NCI-H1092 treated with DMSO at 0.1 percent for 48 hours (cell line): ENCODE measurements at regions not wholly inside any gene's neighbourhood (a gene's known extent, or its start where the extent isn't known, plus 50 kb on each side); places are given as distances from the start of the nearest gene placed in this dataset.

Experiments used
- DNase-seq: peaks from one replicate; lab custom pipeline; 2025; lab: John Stamatoyannopoulos, UW

DNA sequence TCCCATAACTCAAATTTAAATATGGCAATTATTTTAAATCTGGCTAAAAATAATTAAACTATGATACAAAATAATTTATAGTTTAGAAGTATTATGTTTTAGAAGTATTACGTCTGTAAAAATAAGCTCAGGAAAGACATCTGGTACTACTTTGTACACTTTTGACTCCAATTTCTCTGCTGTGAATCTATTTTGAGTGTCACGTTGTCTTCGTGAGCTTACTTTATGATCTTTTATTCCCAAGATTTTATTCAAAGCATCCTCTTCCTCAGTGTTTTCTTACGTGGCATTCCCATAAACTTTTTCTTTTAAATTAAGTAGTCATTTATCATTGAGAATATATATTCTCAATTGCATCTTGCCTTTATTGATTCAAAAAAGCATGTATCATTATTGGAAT is 223.3 kb upstream of the KCNJ16 start:
- DNase-seq: no peak

DNA sequence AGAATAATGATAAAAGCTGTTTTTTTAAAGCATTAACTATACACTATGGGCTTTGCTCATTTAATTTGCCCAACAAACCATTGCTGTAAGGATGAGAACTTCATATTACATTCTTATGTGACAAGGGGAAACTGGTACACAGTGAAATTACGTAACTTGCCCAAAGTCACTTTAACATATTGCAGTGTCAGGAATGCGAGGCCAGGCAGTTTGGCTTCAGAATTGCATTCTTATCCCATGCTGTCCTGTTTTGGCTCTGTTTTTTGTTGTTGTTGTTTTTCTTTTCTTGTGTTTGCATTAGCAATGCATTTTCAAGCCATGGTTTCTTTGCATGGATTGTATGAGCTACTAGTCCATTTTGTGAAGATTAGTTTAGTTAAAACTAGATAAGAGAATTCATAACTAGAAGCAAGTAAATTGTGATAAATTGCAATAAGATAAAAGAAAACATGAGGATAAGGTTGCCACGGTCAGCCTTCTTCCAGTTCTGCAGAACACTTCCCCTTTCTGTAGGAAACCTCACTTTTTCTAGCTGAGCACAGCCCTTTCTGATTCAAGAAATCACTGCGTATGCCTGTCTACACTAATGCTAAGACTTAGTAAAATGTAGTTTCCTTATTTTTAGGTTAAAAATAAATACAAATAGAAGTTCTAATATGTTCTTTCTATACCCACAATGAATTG is 221.3 kb upstream of the KCNJ16 start:
- no peak for DNase-seq

DNA sequence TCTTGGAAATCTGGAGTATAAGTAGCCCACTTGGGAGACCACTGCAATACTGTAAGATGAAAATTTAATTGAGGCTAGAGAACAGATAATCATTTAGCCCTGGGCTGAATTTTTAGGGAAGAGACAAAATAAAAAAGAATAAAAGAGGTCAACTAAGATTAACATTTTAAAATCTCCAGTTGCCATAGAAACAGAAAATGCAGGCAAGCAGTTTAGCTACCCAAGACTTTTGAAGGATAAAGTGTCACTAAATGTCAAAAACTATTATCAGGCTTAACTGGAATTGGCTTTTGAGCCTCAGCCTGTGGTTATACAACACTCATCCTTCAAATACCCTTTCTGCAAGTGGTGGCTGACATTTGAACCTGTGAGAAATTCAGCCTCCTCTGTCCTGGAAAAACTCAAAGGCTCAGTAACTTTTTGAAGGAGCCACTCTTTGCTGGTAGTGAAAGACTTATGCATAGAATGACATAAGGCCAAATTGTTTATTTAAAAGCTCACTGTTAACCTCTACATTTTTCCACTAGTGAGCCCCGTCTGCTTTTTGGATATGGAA is 220.7 kb upstream of the KCNJ16 start:
- no peak for DNase-seq

DNA sequence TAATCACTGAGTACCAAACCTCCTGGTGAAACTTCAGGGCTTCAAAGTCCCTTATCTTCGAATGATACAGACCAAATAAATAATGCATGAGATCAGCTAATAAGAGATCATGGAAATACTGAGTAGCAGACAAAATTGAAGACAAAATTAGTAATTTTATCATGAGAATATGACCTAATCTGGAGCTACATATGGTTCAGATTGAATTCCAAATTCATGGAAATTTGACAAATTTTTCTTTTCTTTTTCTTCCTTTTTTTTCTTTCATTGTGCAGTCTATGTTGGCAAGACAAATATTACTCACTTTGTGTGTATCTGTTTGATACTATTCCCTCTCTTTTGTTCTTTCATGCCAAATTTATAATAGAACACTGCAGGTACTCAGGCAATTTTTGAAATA is 218.1 kb upstream of the KCNJ16 start:
- DNase-seq: no peak

DNA sequence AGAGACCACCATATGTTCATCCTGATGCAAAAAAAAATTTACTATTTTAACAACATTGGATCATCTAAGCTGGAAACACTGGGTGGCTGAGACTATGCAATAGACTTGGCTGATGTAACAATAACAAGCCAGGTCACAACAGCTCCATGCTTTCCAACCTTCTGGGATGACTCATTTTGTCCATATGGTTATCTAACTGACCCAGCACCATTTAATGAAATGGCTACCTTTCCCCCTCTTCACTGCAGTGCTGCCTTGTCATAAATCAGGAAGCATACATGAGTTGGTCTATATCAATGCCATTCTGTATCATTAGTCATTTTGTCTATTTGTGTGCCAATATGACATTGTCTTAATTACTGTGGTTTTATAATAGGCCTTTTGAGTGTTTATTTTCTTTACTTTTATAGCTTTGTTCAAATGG is 217.6 kb upstream of the KCNJ16 start:
- no peak for DNase-seq

DNA sequence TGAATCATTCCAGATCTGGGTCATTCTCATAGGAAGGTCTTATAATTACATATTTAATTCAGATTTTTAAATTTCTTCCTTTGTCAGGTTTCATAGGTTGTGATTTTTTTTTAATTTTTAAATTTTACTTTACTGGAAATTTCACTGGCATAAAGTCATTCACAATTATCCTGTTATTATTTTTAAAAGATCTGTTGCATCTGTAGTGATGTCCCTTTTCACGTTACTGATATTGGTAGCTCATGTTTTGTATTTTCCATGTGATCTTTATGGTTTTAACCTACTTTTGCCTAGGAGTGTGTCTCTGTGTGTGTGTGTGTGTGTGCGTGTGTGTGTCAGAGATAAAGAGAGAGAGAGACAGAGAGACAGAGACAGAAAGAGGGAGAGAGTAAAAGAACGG is 216.6 kb upstream of the KCNJ16 start:
- DNase-seq: no peak

DNA sequence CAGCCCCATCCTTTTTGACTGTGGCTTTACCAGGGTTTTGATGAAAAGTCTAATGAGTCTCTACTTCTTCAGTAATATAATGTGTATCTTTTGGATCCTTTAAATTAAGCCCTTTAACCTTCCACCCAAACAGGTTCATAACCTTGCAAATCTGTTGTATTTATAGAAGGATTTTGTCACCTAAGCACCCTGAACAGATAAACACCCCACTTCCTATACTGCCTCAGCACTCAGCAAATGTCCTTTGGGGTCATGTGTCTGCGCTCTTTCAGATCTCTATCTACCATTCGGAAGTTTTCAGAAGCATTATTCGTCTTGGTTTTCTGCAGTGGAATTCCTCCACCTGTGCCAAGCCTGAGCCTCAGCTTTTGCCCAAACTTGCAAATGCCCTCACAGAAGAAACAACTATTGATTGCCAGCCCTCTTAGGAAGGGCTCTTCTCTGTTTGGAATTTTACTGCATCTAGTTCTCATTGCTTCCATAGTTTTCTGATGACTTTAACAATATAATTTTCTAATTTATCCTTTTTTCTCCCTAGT is 214.8 kb upstream of the KCNJ16 start:
- no peak for DNase-seq

DNA sequence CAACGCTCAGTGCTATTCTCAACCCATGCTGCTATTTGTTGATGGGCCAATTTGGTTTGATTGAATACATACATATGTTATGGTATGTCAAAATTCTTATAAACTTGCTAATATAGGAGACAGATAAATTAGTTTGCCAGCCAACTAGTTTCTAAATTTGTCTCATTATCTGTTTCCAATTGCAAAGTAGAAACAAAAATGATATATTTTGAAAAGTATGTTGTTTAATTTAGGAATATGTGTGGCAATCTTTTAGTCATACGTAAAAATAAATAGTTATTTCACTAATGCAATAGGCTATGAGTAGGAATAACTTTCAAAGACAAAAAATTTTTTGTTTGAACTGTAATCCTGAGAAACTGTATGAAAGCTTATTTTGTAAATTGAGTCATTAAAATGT is 210.6 kb upstream of the KCNJ16 start:
- no peak for DNase-seq

DNA sequence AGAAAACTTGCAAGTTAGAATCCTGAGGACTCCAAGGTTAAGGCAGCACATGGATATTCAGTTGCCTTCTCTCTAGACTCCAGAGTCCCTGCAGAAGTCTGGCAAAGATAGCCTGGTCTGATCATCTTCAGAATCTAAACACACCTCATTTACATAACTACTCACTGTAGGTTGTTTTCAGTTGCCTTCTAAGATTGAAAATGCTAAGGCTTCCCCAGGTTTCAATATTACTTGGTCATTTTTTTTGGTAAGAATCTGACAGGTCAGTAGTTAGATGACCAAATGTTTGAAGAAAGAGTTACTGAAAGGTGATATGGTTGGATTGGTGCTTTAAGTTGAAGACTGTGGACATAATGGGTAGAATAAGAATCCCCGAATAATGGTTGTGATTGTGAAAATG is 205.4 kb upstream of the KCNJ16 start:
- no peak for DNase-seq

DNA sequence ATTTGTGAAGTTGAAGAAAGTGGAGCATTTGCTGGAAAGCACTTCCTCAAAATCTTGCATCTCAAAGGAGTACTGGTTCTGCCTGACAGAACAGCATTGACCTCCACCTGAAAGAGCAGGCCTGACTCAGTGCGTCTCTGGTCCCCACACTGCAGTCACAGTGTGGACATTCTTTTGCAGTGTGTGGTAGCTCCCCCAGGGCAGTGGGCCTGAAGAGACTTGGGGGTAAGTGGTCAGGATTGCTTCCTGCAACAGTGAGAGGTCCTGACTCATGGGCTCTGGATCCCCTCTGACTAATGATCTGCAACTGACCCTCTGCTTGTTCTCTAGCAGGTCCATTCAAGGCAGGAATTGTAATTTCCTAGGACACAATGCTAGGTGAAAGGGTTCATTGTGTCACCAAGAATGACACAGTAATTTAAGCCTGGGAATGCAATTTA is 204.9 kb upstream of the KCNJ16 start:
- DNase-seq: no peak

DNA sequence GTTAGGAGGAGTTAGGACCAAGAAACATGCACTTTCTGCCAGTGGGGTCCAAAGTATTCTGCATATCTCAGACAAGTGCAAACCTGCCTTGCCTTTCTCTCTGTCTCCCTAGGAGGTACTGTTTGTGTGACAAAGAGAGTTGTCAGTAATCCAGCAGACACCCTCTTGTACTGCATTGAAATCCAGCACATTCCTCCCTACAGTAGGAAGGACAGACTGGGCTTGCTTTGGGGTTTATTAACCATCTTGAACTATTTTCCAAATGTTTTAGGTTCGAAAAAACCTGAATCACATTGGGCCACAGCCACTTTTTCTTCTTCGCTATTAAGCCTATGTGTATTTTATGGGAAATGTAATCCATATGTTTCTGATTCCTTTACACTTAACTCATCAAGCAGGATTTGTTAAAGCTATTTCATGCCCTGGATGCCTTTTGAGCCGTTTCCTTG is 204.2 kb upstream of the KCNJ16 start:
- DNase-seq: no peak

DNA sequence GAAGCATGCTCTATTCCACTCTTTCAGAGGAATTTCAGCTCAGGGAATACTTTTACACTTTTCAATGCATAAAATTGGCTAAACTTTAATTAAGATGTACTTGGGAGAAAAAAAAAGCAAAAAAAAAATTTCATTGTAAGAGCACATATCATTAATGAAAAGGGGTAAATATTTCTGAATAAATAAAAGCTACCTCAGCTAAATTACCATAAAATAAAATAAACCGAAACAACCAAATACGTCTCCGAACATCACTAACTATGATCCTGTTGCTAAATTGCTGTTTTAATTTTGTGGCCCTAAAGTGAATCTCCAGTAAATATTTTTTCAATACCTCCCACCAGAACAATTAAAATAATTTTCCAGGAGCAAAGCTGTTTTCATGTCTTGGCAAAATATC is 203.7 kb upstream of the KCNJ16 start:
- no peak for DNase-seq

DNA sequence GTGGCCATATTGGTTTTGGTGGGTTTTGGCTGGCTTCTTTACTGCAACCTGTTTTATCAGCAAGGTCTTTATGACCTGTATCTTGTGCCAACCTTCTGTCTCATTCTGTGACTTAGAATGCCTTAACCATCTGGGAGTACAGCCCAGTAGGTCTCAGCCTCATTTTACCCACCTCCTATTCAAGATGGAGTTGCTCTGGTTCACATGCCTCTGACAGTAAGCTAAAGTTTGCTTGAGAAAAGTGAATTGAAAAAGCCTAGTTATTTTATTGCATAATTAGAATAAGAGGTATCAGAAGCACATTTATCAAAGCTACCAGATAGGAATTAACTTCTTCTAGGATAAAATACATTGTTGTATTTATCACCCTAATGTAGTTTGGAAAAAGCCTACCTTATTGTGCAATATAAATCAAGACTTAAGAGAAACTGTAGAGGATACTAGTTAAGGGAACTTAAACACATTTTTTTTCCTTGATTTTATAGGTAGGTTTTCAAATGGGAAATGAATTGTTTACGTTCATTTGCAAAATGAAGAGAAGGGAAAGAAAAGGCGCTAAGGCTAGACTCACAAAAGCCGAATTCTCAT is 202.3 kb upstream of the KCNJ16 start:
- no peak for DNase-seq

DNA sequence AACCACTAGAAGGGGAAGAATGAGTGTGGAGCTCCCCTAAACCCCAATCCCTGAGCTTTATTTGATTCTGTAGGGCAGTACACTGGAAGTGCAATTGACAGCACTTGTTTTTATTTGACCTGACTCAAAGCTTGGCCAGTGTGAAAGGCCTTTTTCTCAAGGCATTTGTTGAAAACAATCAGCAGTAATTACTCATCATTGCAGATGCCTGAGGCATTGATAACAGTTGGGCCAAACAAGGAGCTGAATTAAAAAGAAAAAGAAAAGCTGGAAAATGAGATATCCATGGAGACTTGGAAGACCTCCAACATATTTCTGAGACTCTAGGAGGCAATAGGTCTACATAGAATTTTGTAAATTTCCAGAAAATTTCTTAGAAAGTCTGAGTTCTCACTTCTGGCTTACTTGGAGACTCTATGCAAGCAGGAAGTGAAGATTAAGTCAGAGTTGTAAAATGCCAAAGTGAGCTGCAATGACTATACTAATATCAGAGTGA is 200.8 kb upstream of the KCNJ16 start:
- no peak for DNase-seq

DNA sequence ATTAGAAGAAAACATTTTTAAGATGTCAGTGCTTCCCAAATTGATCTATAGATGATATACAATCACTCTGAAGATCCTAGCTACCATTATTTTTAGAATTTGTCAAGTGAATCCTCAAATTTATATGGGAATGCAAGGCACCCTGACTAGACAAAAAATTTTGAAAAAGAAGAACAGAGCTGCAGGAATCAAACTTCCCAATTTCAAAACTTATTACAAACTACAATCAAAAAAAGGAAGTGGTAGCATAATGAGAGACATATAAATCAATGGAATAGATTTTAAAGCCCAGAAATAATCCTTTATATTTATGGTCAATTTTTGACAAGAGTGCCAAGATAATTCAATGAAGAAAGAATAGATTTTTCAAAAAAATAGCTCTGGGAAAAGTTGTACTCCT is 198.3 kb upstream of the KCNJ16 start:
- DNase-seq: no peak

DNA sequence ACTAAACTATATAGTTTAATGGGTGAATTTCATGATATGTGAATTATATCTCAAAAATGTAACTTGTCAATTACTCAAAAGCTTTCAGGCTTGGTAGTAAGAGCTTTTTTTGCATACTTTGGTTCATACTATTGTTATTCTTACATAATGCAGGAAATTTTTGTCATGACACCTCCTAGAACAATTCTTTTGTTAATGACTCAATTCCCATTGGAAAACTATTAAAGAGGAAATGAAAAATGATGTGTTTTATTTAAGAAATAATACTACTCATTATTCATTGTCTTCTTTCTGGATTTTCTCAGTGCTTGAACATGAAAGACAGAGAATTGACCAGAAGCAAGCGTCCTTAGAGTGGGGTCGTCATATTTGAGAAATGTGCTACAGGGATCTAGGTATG is 196.4 kb upstream of the KCNJ16 start:
- no peak for DNase-seq

DNA sequence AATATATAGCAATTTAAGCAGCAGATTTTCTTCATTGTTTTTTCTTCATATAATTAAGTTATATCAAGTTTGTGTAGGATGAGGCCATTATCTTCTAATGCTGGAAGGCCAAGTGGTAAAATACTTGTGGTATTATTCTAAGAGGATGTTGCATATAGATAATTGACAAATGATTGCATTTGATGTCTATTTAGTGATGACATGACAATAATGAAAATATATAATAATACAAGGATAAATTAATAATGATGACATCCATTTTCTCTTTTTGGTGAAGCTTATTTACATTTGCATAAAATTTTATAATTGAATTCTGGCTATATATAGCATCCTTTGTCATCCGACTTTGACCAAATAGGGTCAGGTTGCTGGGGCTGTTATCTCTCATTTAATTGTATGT is 195.4 kb upstream of the KCNJ16 start:
- no peak for DNase-seq

DNA sequence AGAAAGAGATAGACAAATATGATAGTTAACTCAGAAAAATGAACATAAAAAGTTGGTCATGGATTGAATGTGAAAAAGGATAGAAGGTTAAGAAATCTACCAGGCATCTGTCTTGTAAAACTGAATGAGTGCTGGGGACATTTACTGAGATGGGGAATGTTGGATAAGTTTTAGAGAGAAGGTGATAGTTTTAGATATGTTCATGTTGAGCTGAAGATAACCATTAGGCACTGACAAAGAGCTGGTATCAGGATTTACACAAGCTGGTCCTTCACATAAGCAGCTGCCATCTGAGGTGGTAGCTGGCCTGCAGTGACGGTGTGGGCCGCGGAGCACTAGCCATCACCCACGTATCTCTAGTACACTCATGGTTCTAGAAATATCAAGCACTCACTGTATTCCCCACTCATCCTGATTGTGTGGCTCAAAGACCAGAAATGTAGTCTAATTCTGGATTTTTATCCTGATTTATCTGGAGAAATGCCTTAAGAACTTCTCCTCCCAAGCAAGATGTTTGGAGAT is 194.4 kb upstream of the KCNJ16 start:
- no peak for DNase-seq

DNA sequence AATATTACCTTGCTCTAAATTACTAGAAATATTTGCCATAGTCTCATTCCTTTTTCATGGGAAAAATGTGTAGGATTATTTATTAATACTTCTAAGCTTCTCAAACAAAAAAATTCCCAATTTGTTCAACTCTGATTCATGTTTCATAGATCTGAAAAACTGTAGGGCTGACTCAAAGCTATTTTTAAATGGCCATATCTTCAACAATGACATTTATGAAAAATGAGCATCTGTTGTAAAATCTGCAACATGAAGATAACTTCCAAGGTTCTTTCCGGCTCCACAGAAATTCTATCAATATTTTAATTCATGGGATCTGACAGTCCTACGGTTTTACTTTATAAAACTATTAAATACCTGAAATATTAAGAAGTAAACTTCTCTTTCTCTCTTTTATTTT is 192.7 kb upstream of the KCNJ16 start:
- no peak for DNase-seq

DNA sequence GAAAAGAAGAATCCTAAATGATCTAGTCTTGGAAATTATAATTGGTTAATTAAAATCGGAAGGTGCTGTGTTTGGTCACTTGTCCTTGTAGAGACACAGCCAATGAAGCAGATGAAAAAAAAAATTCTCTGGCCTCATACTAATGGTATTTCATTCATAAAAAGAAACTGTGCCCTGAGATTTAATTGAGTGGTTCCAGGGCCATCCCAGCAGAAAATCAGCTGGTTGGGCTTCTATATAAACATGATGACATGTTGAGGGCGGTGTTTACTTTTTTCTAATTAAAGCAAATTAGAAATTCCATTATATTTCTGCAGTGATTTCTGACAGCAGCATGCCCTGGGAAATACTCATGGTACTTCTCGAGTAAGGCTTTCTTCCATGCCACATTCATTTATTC is 191.9 kb upstream of the KCNJ16 start:
- no peak for DNase-seq

DNA sequence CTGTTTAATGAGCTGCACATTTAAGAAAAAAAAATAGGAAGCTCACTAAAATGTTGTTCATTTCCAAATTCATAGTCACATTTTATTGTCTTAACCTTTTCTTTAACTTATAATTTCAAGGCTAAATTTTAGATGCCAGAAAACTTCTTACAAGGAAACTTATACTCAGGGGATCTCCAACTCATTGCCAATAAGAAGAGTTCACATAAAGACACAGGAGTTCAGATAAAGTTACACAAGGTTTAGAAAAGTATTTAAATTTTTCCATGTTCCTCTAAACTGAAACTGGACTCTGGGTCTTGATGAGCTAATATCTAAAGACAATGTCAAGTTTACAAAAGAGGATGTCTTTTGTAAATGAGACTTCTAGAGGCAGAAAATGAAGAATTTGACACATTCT is 190.7 kb upstream of the KCNJ16 start:
- DNase-seq: no peak

DNA sequence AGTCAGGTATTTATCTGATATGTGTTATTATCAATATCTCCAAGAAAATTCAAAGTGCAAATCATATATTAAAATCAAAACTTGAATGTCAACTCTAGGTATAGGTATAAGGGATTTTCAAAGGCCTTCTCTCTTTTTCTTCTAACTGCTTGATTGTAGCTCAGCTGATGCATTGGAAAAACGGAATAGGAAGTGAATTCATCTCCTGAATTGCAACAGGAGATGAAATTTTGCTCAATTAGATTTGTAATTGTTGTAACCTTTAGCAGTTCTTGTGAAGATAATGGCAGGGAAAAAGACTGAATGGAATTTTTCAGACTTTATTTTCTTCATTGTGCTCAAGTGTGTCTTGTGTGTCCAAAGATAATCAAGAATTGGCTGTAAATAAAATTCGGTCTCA is 190.2 kb upstream of the KCNJ16 start:
- no peak for DNase-seq

DNA sequence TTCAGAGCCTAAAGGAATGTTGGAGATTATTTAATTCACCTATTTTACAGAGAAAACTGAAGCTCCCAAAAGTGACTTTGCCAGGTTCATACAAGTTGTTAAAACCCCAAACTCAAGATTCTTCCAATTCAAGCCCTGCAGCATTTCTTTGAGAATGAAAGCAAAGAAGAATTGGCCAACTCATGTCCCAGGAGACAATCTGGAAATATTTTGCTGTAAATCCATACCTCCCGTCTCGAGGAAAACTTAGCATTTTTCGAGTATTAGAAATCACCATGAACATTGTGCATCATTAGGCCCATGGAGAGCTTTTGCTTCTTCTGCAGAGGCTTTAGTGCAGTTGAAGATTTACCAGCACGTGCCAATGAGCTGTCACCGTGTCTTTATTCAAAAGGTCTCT is 176.4 kb upstream of the KCNJ16 start:
- DNase-seq: no peak
